GM23338 (cell line): ENCODE measurements at regions not wholly inside any gene's neighbourhood (a gene's known extent, or its start where the extent isn't known, plus 50 kb on each side); places are given as distances from the start of the nearest gene placed in this dataset.
A peak's percentile ranks its signal among the peaks of the same experiment; 100 is the strongest.

ENCODE experiments used
- ATAC-seq: fragments of 200-7000 bp; cut with Tn5 transposase; 3 replicates; pipeline ENCODE4 v1.9.1; 2020
- DNase-seq: peaks from one replicate; pipeline ENCODE4 v3.0.0-alpha.2; 2015; ENCODE audit warnings: low spot score
- H2AFZ ChIP-seq: fragments of 200-600 bp; sonication (generic); 2 replicates; pipeline ENCODE4 v1.8.0; 2016; ENCODE audit warnings: antibody characterized with exemption, mild to moderate bottlenecking, moderate library complexity
- H3F3A ChIP-seq: fragments of 200-600 bp; sonication (generic); replicated peaks from 2 replicates; pipeline ENCODE4 v1.8.0; 2017; ENCODE audit warnings: antibody characterized with exemption, mixed run types, low read depth
- H3K27ac ChIP-seq: fragments of 200-600 bp; sonication (generic); 2 replicates; pipeline ENCODE4 v1.6.1; 2016; ENCODE audit warnings: low read depth
- H3K27me3 ChIP-seq: fragments of 200-600 bp; sonication (generic); 2 replicates; pipeline ENCODE4 v1.8.0; 2016; ENCODE audit warnings: mild to moderate bottlenecking, mixed run types, moderate library complexity; ENCODE audit not compliant: insufficient read depth
- H3K36me3 ChIP-seq: fragments of 200-600 bp; sonication (generic); 2 replicates; pipeline ENCODE4 v1.8.0; 2016; ENCODE audit warnings: mild to moderate bottlenecking; ENCODE audit not compliant: insufficient read depth
- H3K4me1 ChIP-seq: fragments of 200-600 bp; sonication (generic); 2 replicates; pipeline ENCODE4 v1.8.0; 2016; ENCODE audit warnings: mild to moderate bottlenecking, moderate library complexity; ENCODE audit not compliant: insufficient read depth
- H3K4me2 ChIP-seq: fragments of 200-600 bp; sonication (generic); 2 replicates; pipeline ENCODE4 v1.7.1; 2017; ENCODE audit warnings: mixed run types
- H3K4me3 ChIP-seq: fragments of 200-600 bp; sonication (generic); 2 replicates; pipeline ENCODE4 v1.6.1; 2016; ENCODE audit warnings: mixed run types
- H3K79me2 ChIP-seq: fragments of 200-600 bp; sonication (generic); replicated peaks from 2 replicates; pipeline ENCODE4 v1.8.0; 2017; ENCODE audit warnings: mild to moderate bottlenecking; ENCODE audit not compliant: insufficient read depth
- H3K9me2 ChIP-seq: fragments of 200-600 bp; sonication (generic); 2 replicates; pipeline ENCODE4 v1.8.0; 2017; ENCODE audit not compliant: insufficient read depth
- H4K20me1 ChIP-seq: fragments of 200-600 bp; sonication (generic); replicated peaks from 2 replicates; pipeline ENCODE4 v1.8.0; 2017; ENCODE audit warnings: mild to moderate bottlenecking; ENCODE audit not compliant: insufficient read depth
- H3K27ac Mint-ChIP-seq: 2 replicates; pipeline ENCODE4 v1.8.0; 2020; ENCODE audit warnings: inconsistent platforms, mild to moderate bottlenecking, moderate library complexity, mixed read lengths
- H3K27me3 Mint-ChIP-seq: 3 replicates; pipeline ENCODE4 v1.8.0; 2022; ENCODE audit warnings: low read depth, mild to moderate bottlenecking, moderate library complexity, mixed read lengths, inconsistent platforms; ENCODE audit not compliant: insufficient read depth, poor library complexity
- H3K36me3 Mint-ChIP-seq: 3 replicates; pipeline ENCODE4 v1.8.0; 2021; ENCODE audit warnings: low read depth, mild to moderate bottlenecking, inconsistent platforms, moderate library complexity, mixed read lengths
- H3K4me1 Mint-ChIP-seq: 3 replicates; pipeline ENCODE4 v1.8.0; 2020; ENCODE audit warnings: mild to moderate bottlenecking, inconsistent platforms, mixed read lengths
- H3K4me3 Mint-ChIP-seq: 3 replicates; pipeline ENCODE4 v1.8.0; 2021; ENCODE audit warnings: moderate library complexity, mild to moderate bottlenecking, inconsistent platforms, mixed read lengths
- H3K9me3 Mint-ChIP-seq: 3 replicates; pipeline ENCODE4 v1.8.0; 2020; ENCODE audit warnings: moderate library complexity, mild to moderate bottlenecking, inconsistent platforms, mixed read lengths
- CREB1 ChIP-seq: fragments of 250-450 bp; sonication (Bioruptor Pico); IDR thresholded peaks from 2 replicates; pipeline ENCODE4 v1.5.0; 2020; ENCODE audit warnings: low read depth, mild to moderate bottlenecking, moderate library complexity
- CTCF ChIP-seq, 2 experiments: fragments of 200-600 bp in 1 of 2; sonication (generic) in 1 of 2; conservative IDR thresholded peaks; 2 replicates each; pipeline versions ENCODE4 v1.5.1 to v1.6.1; 2016 to 2017; ENCODE audit warnings: antibody characterized with exemption in 2 of 2, low read depth in 2 of 2, mild to moderate bottlenecking in 2 of 2, moderate library complexity in 1 of 2
- EZH2 ChIP-seq: fragments of 200-600 bp; sonication (generic); IDR thresholded peaks from one replicate; pipeline ENCODE4 v1.8.0; 2017; ENCODE audit warnings: antibody characterized with exemption, mild to moderate bottlenecking, low read depth; ENCODE audit not compliant: unreplicated experiment
- EZH2phosphoT487 ChIP-seq: fragments of 200-600 bp; sonication (generic); IDR thresholded peaks from one replicate; pipeline ENCODE4 v1.8.1; 2018; ENCODE audit warnings: antibody characterized with exemption; ENCODE audit not compliant: unreplicated experiment
- JUNB ChIP-seq: IDR thresholded peaks from one replicate; pipeline ENCODE4 v1.6.1; 2016; ENCODE audit warnings: antibody characterized with exemption; ENCODE audit not compliant: unreplicated experiment
- NANOG ChIP-seq: IDR thresholded peaks from 2 replicates; pipeline ENCODE4 v1.6.1; 2016; ENCODE audit warnings: antibody characterized with exemption, borderline replicate concordance
- POLR2AphosphoS5 ChIP-seq: IDR thresholded peaks from 2 replicates; pipeline ENCODE4 v1.6.1; 2016; ENCODE audit warnings: antibody characterized with exemption, low read depth
- REST ChIP-seq: IDR thresholded peaks from one replicate; pipeline ENCODE4 v1.6.1; 2018; ENCODE audit warnings: antibody characterized with exemption; ENCODE audit not compliant: unreplicated experiment
- STAT1 ChIP-seq: IDR thresholded peaks from one replicate; pipeline ENCODE4 v1.6.1; 2016; ENCODE audit warnings: antibody characterized with exemption; ENCODE audit not compliant: unreplicated experiment
- ZNF331 ChIP-seq: fragments of 250-450 bp; sonication (Bioruptor Pico); IDR thresholded peaks from 2 replicates; pipeline ENCODE4 v1.5.0; 2020; ENCODE audit warnings: low read depth, mild to moderate bottlenecking, moderate library complexity
- ZNF462 ChIP-seq: fragments of 250-450 bp; sonication (Bioruptor Pico); IDR thresholded peaks from 2 replicates; pipeline ENCODE4 v1.5.0; 2020; ENCODE audit warnings: mild to moderate bottlenecking, moderate library complexity

- Histone ChIP-seq H4K20me1 (no peaks in the 10 kb centered on the region), H3K9me2 (peaks cover 4% of the 10 kb centered on the region; the same call in 1 of the 2 replicates), H3K4me2 (no peak overlapping the region), H3K27ac (no peak overlapping the region), H3K79me2 (no peaks in the 10 kb centered on the region), H3K27me3 (no peaks in the 10 kb centered on the region), H2AFZ (no peak overlapping the region), H3F3A (no peaks in the 10 kb centered on the region), H3K4me1 (no peaks in the 10 kb centered on the region), H3K36me3 (no peaks in the 10 kb centered on the region), H3K4me3 (no peak overlapping the region)
- Mint-ChIP-seq H3K9me3 (peaks cover 4% of the 10 kb centered on the region; the same call in 2 of the 3 replicates), H3K27me3 (no peaks in the 10 kb centered on the region), H3K27ac (no peak overlapping the region), H3K4me3 (no peak overlapping the region), H3K36me3 (peaks cover 9% of the 10 kb centered on the region), H3K4me1 (no peaks in the 10 kb centered on the region)
- no peak for TF ChIP-seq EZH2phosphoT487
- TF ChIP-seq POLR2AphosphoS5: no peak
- no peak for TF ChIP-seq EZH2
- TF ChIP-seq CREB1 (CRISPR knock-in tag): no peak
- TF ChIP-seq CTCF (conservative IDR thresholded peaks at IDR 0.05; ENCODE audit: low read depth in 2 of 2): peak in 1 of 2 experiments; percentile 8; a peak in 1 of 4 replicates
- TF ChIP-seq ZNF331 (CRISPR knock-in tag): no peak
- DNase-seq (no peak), ATAC-seq (no peak)
Observed at GRCh38 chr11:104738208-104738607, 160.1 kb downstream of the CASP12 start.

GRCh38 chr11:104736502-104736901 lies 161.8 kb downstream of the CASP12 start:
- Mint-ChIP-seq H3K4me1 (no peaks in the 10 kb centered on the region), H3K9me3 (peaks cover 4% of the 10 kb centered on the region; the same call in 2 of the 3 replicates), H3K27me3 (no peaks in the 10 kb centered on the region), H3K36me3 (peaks cover 9% of the 10 kb centered on the region), H3K27ac (no peak overlapping the region), H3K4me3 (no peak overlapping the region)
- ATAC-seq (no peak), DNase-seq (no peak)
- no peaks in the 10 kb centered on the region for H3F3A ChIP-seq
- no peak overlapping the region for H2AFZ ChIP-seq
- H3K27me3 ChIP-seq: no peaks in the 10 kb centered on the region
- no peaks in the 10 kb centered on the region for H3K4me1 ChIP-seq
- no peaks in the 10 kb centered on the region for H3K79me2 ChIP-seq
- no peaks in the 10 kb centered on the region for H4K20me1 ChIP-seq
- H3K4me3 ChIP-seq: no peak overlapping the region
- H3K27ac ChIP-seq: no peak overlapping the region
- H3K4me2 ChIP-seq: no peak overlapping the region
- H3K9me2 ChIP-seq: peaks cover 4% of the 10 kb centered on the region; the same call in 1 of the 2 replicates
- H3K36me3 ChIP-seq: no peaks in the 10 kb centered on the region
- TF ChIP-seq POLR2AphosphoS5 (no peak), REST (no peak), STAT1 (no peak), EZH2phosphoT487 (no peak), ZNF462 (no peak), CREB1 (CRISPR knock-in tag) (no peak), JUNB (no peak), NANOG (no peak)
